Pancreas (tissue), 10 donors: ENCODE measurements at regions not wholly inside any gene's neighbourhood (a gene's known extent, or its start where the extent isn't known, plus 50 kb on each side); places are given as distances from the start of the nearest gene placed in this dataset.
"Not testable (repeated sequence)": the region's sequence is repeated elsewhere in the genome, so short reads cannot be mapped to it uniquely, and the experiment has no call there.

Experiments used
- ATAC-seq, 4 donors: fragments of 200-7000 bp; cut with Tn5 transposase; one replicate each; pipeline versions ENCODE4 v1.8.0 to v1.9.1; 2020; ENCODE audit warnings: mild to moderate bottlenecking in 4 of 4, moderate library complexity in 4 of 4
- DNase-seq, 6 donors: peaks; one replicate each; pipeline ENCODE4 v3.0.0-alpha.2; 2020
- FAIRE-seq: peaks from 2 replicates; lab custom pipeline; 2012; peaks lifted over from hg19 to GRCh38; lab: Jason Lieb, UNC
- H3K27ac ChIP-seq, 4 donors: fragments of 200-600 bp; sonication (generic); 1 replicate in 3 of 4; 2 replicates in 1 of 4; pipeline versions ENCODE4 v1.5.0 to v1.8.0; 2020
- H3K27me3 ChIP-seq, 4 donors: fragments of 200-600 bp; one replicate each; pipeline ENCODE4 v1.8.0; 2021
- H3K36me3 ChIP-seq, 3 donors: fragments of 200-600 bp; sonication (generic) in 1 of 3; one replicate each; pipeline versions ENCODE4 v1.5.0 to v1.8.0; 2020 to 2021
- H3K4me1 ChIP-seq, 3 donors: fragments of 200-600 bp; one replicate each; pipeline ENCODE4 v1.8.0; 2021
- H3K4me3 ChIP-seq, 4 donors: fragments of 200-600 bp; sonication (generic) in 2 of 4; one replicate each; pipeline versions ENCODE4 v1.5.0 to v1.8.0; 2020 to 2021
- H3K9me3 ChIP-seq, 4 donors: fragments of 200-600 bp; one replicate each; pipeline ENCODE4 v1.8.0; 2021
- WGBS, 2 donors: extraction: QIAGEN DNeasy Blood & Tissue Kit; methylation state at CpG; one replicate each; pipeline ENCODE4 v1.1.7; 2013; 5-methylcytosine and 5-hydroxymethylcytosine counted together
- intact Hi-C, 3 donors: fragments of 100-400 bp; cut with DNase I; formaldehyde crosslinking; loops; one replicate each; pipeline versions ENCODE4 v1.11.1 to v1.14.2; 2022
- TF ChIP-seq, protein P1 (sequence below), 4 donors: fragments of 200-600 bp; sonication (generic) in 3 of 4; IDR thresholded peaks; one replicate each; pipeline versions ENCODE4 v1.5.0 to v1.8.0; 2021; ENCODE audit warnings: antibody characterized with exemption in 4 of 4
- donor health status: healthy with polysubstance abuse.
- donor health status: DM: no; HTN: no; CAD: no; lungs with moderate emphysema.
- donor health status: DM: no; HTN: no; CAD: no.
- donor health status: control.
- donor health status: control.
- donor health status: Bipolar disorder and iron deficiency.
- donor health status: DM: yes; HTN: yes; CAD: no.
- donor health status: DM: no; HTN: no; CAD: no.
- donor health status: DM: no; HTN: no; CAD: no.
- donor health status: DM: yes; HTN: yes; CAD: no.

- no peak for FAIRE-seq
- H3K27me3 ChIP-seq: no peaks in the 10 kb centered on the region
- no peak overlapping the region for H3K27ac ChIP-seq
- ATAC-seq: no peak
- intact Hi-C loops: no loop called here
- H3K4me3 ChIP-seq: no peak overlapping the region
- DNase-seq: no peak
- TF ChIP-seq, protein P1, sequence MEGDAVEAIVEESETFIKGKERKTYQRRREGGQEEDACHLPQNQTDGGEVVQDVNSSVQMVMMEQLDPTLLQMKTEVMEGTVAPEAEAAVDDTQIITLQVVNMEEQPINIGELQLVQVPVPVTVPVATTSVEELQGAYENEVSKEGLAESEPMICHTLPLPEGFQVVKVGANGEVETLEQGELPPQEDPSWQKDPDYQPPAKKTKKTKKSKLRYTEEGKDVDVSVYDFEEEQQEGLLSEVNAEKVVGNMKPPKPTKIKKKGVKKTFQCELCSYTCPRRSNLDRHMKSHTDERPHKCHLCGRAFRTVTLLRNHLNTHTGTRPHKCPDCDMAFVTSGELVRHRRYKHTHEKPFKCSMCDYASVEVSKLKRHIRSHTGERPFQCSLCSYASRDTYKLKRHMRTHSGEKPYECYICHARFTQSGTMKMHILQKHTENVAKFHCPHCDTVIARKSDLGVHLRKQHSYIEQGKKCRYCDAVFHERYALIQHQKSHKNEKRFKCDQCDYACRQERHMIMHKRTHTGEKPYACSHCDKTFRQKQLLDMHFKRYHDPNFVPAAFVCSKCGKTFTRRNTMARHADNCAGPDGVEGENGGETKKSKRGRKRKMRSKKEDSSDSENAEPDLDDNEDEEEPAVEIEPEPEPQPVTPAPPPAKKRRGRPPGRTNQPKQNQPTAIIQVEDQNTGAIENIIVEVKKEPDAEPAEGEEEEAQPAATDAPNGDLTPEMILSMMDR (IDR thresholded peaks at IDR 0.05): no peak
- WGBS, 2 donors: 89 to 90% methylated on average over 3 of the region's 3 CpGs
- H3K9me3 ChIP-seq: no peaks in the 10 kb centered on the region
- no peaks in the 10 kb centered on the region for H3K36me3 ChIP-seq
- peaks cover 0 to under 1% (median 0%) of the 10 kb centered on the region in 3 donors for H3K4me1 ChIP-seq
These were observed 253.8 kb upstream of the POU5F2 start for GRCh38 chr5:93995126-93995621.

GRCh38 chr5:93993161-93993560, 251.8 kb upstream of the POU5F2 start:
- H3K27ac ChIP-seq: no peak overlapping the region
- no peaks in the 10 kb centered on the region for H3K9me3 ChIP-seq
- peaks cover 0 to 6% (median 0%) of the 10 kb centered on the region in 3 donors for H3K4me1 ChIP-seq
- FAIRE-seq (no peak), ATAC-seq (no peak), DNase-seq (no peak)
- intact Hi-C loops: no loop called here
- H3K4me3 ChIP-seq: no peak overlapping the region
- no peaks in the 10 kb centered on the region for H3K27me3 ChIP-seq
- 91 to 92% methylated on average over 2 of the region's 2 CpGs for WGBS, 2 donors
- no peaks in the 10 kb centered on the region for H3K36me3 ChIP-seq
- TF ChIP-seq, protein P1 (IDR thresholded peaks at IDR 0.05): no peak

GRCh38 chr5:93990504-93991070, 249.2 kb upstream of the POU5F2 start:
- Histone ChIP-seq H3K4me3 (no peak overlapping the region), H3K4me1 (peaks cover 0 to 6% (median 0%) of the 10 kb centered on the region in 3 donors), H3K36me3 (no peaks in the 10 kb centered on the region), H3K27ac (no peak overlapping the region), H3K9me3 (no peaks in the 10 kb centered on the region), H3K27me3 (no peaks in the 10 kb centered on the region)
- 61% methylated on average over 2 of the region's 2 CpGs for WGBS, 2 donors
- FAIRE-seq (peak; percentile 29), DNase-seq (no peak), ATAC-seq (no peak)
- intact Hi-C loops: no loop called here
- TF ChIP-seq, protein P1 (IDR thresholded peaks at IDR 0.05): no peak

- H3K27ac ChIP-seq, ATAC-seq, H3K4me3 ChIP-seq, FAIRE-seq, H3K9me3 ChIP-seq, H3K36me3 ChIP-seq, H3K4me1 ChIP-seq, H3K27me3 ChIP-seq, intact Hi-C loops: not testable (repeated sequence)
- peak in 1 of 6 donors; percentile 55 for DNase-seq
- WGBS, 2 donors: 98 to 99% methylated on average over 32 to 45 of the region's 45 CpGs
These were observed 244.7 kb upstream of the POU5F2 start for GRCh38 chr5:93985940-93986570.

DNA sequence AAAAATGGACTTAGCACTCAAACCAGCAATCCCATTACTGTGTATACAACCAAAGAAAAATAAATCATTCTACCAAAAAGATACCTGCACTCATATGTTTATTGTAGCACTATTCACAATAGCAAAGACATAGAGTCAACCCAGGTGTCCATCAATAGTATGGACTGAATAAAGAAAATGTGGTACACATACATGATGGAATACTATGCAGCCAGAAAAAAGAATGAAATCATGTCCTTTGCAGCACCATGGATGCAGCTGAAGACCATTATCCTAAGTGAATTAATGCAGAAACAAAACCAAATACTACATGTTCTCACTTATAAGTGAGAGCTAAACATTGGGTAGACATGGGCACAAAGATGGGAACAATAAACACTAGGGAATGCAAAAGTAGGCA, 236.8 kb upstream of the POU5F2 start:
- ATAC-seq: no peak
- no peak for DNase-seq
- H3K4me3 ChIP-seq: no peak overlapping the region
- H3K9me3 ChIP-seq: no peaks in the 10 kb centered on the region
- intact Hi-C loops: no loop called here
- no peak for FAIRE-seq
- no peak overlapping the region for H3K27ac ChIP-seq
- H3K27me3 ChIP-seq: no peaks in the 10 kb centered on the region
- TF ChIP-seq, protein P1 (IDR thresholded peaks at IDR 0.05): no peak
- H3K36me3 ChIP-seq: no peaks in the 10 kb centered on the region
- H3K4me1 ChIP-seq: no peaks in the 10 kb centered on the region
